Esophagus muscularis mucosa (tissue), 4 donors: ENCODE measurements at regions not wholly inside any gene's neighbourhood (a gene's known extent, or its start where the extent isn't known, plus 50 kb on each side); places are given as distances from the start of the nearest gene placed in this dataset.

ENCODE experiments used
- DNase-seq: peaks from one replicate; pipeline ENCODE4 v3.0.0-alpha.2; 2017; ENCODE audit errors: extremely low spot score
- H3K27ac ChIP-seq, 4 donors: fragments of 200-600 bp; sonication (generic); replicated peaks in 1 of 4; 1 replicate in 3 of 4; 2 replicates in 1 of 4; pipeline ENCODE4 v1.5.1; 2016 to 2019; ENCODE audit warnings: mild to moderate bottlenecking in 1 of 4
- H3K27me3 ChIP-seq, 4 donors: fragments of 200-600 bp; sonication (generic); one replicate each; pipeline versions ENCODE4 v1.5.1 to v1.6.0; 2016 to 2019
- H3K36me3 ChIP-seq, 4 donors: fragments of 200-600 bp; sonication (generic); one replicate each; pipeline ENCODE4 v1.5.1; 2016 to 2019
- H3K4me1 ChIP-seq, 4 donors: fragments of 200-600 bp; sonication (generic); one replicate each; pipeline ENCODE4 v1.5.1; 2016 to 2019
- H3K4me3 ChIP-seq, 4 donors: fragments of 200-600 bp; sonication (generic); 1 replicate in 2 of 4; 2 replicates in 2 of 4; pipeline ENCODE4 v1.5.1; 2016 to 2019; ENCODE audit warnings: mild to moderate bottlenecking in 4 of 4, moderate library complexity in 1 of 4
- H3K9me3 ChIP-seq, 4 donors: fragments of 200-600 bp; sonication (generic); 1 replicate in 3 of 4; 2 replicates in 1 of 4; pipeline ENCODE4 v1.5.1; 2016 to 2019
- CTCF ChIP-seq, 3 experiments: fragments of 200-600 bp in 2 of 3; fragments of 450-650 bp in 1 of 3; sonication (generic) in 2 of 3; IDR thresholded peaks; one replicate each; pipeline ENCODE4 v1.5.1; 2017 to 2019; ENCODE audit warnings: antibody characterized with exemption in 3 of 3, mild to moderate bottlenecking in 2 of 3, moderate library complexity in 1 of 3
- EP300 ChIP-seq: sonication (generic); formaldehyde crosslinking; IDR thresholded peaks from one replicate; pipeline ENCODE4 v1.6.1; 2017; ENCODE audit warnings: antibody characterized with exemption
- POLR2A ChIP-seq: fragments of 450-650 bp; IDR thresholded peaks from one replicate; pipeline ENCODE4 v1.6.1; 2017; ENCODE audit warnings: antibody characterized with exemption, moderate library complexity, mild to moderate bottlenecking, low read depth
- POLR2AphosphoS5 ChIP-seq, 2 donors: sonication (generic); formaldehyde crosslinking; IDR thresholded peaks; one replicate each; pipeline ENCODE4 v1.6.1; 2017; ENCODE audit warnings: antibody characterized with exemption in 2 of 2
- WGBS: methylation state at CpG from one replicate; pipeline ENCODE4 v1.1.5; 2018; 5-methylcytosine and 5-hydroxymethylcytosine counted together
- intact Hi-C: fragments of 100-400 bp; cut with DNase I; formaldehyde crosslinking; loops from one replicate; pipeline ENCODE4 v1.15.1; 2023

GRCh38 chr9:20082406-20082805 lies 293.6 kb upstream of the SLC24A2 start:
- no peak overlapping the region for H3K27ac ChIP-seq
- no peaks in the 10 kb centered on the region for H3K4me1 ChIP-seq
- intact Hi-C loops, result no loop called here
- H3K36me3 ChIP-seq, result no peaks in the 10 kb centered on the region
- no peaks in the 10 kb centered on the region for H3K27me3 ChIP-seq
- no peaks in the 10 kb centered on the region for H3K9me3 ChIP-seq
- DNase-seq, result no peak
- H3K4me3 ChIP-seq, result no peak overlapping the region
- 77% methylated on average over 3 of the region's 3 CpGs for WGBS
- TF ChIP-seq CTCF (IDR thresholded peaks at IDR 0.05), result no peak
- no peak for TF ChIP-seq POLR2AphosphoS5 (IDR thresholded peaks at IDR 0.05)
- TF ChIP-seq EP300, result no peak
- TF ChIP-seq POLR2A, result no peak

DNA sequence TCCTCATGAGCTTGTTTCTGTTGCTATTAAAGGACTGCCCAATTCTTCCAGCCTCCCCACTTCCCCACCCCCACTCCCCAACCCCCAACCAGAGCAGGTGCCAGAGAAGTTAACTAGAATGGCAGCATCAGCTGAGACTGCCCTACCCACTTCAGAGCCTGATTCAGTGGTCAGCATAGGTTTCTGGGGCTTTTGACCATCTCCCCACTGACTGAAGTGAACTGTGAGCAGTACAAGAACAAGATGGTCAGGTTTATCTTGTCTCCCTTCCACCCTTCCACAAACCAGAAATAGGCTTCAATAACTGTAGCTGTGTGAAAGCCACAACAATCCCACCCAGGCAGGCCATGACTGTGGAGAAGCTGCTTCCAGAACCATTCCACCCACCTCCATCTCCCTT lies 289.4 kb upstream of the SLC24A2 start:
- Histone ChIP-seq H3K36me3 (no peaks in the 10 kb centered on the region), H3K9me3 (no peaks in the 10 kb centered on the region), H3K27ac (no peak overlapping the region), H3K4me3 (no peak overlapping the region), H3K27me3 (no peaks in the 10 kb centered on the region), H3K4me1 (no peaks in the 10 kb centered on the region)
- no peak for DNase-seq
- intact Hi-C loops, result no loop called here
- TF ChIP-seq CTCF (IDR thresholded peaks at IDR 0.05) (no peak), POLR2A (no peak), POLR2AphosphoS5 (IDR thresholded peaks at IDR 0.05) (no peak), EP300 (no peak)

DNA sequence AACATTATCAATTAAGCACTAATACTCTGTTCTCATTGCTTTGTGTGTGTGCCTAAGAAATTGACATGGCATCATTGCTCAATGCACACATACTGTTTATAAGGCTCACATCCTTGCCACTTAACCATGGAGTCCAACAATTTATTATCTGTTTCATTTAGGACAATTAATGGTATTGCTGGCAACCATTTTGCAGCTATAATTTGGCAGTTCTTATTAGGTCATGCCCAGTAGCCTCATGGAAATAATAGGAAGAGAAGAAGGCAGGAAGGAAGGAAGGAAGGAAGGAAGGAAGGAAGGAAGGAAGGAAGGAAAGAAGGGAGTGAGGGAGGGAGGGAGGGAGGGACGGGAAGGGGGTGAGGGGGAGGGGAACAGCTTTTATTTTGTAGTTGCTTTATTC lies 285.5 kb upstream of the SLC24A2 start:
- H3K4me3 ChIP-seq, result no peak overlapping the region
- intact Hi-C loops, result no loop called here
- DNase-seq, result no peak
- H3K36me3 ChIP-seq, result no peaks in the 10 kb centered on the region
- TF ChIP-seq EP300 (no peak), POLR2A (no peak), CTCF (IDR thresholded peaks at IDR 0.05) (no peak), POLR2AphosphoS5 (IDR thresholded peaks at IDR 0.05) (no peak)
- no peak overlapping the region for H3K27ac ChIP-seq
- H3K27me3 ChIP-seq, result no peaks in the 10 kb centered on the region
- H3K4me1 ChIP-seq, result no peaks in the 10 kb centered on the region
- H3K9me3 ChIP-seq, result no peaks in the 10 kb centered on the region
- 70% methylated on average over 1 of the region's 1 CpG for WGBS

DNA sequence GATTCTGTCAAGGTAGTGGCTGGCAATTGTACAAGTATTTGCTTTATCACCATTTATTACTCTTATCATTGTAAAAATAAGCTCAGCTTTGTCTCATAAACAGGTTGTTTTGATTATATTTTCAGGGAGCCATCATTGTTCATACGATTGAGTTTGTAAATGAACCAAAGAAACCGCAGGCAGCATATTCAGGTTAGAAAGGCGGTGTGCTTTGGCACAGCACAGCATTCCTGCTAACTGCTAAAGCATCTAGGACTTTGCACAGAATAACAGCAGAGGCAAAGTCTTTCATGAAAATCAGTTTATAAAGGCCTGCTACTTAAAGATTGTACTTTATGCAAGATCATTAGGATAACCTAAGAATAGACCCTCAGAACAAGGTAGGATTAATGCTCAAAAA lies 281.5 kb upstream of the SLC24A2 start:
- 84% methylated on average over 3 of the region's 3 CpGs for WGBS
- no peak for DNase-seq
- no peak overlapping the region for H3K4me3 ChIP-seq
- H3K9me3 ChIP-seq, result no peaks in the 10 kb centered on the region
- no peaks in the 10 kb centered on the region for H3K27me3 ChIP-seq
- H3K36me3 ChIP-seq, result no peaks in the 10 kb centered on the region
- no peak for TF ChIP-seq POLR2AphosphoS5 (IDR thresholded peaks at IDR 0.05)
- TF ChIP-seq POLR2A, result no peak
- TF ChIP-seq EP300, result no peak
- no peak for TF ChIP-seq CTCF (IDR thresholded peaks at IDR 0.05)
- H3K27ac ChIP-seq, result no peak overlapping the region
- intact Hi-C loops, result no loop called here
- peaks cover 0 to 8% (median 0%) of the 10 kb centered on the region in 4 donors for H3K4me1 ChIP-seq
